Liver (tissue), 7 donors: ENCODE measurements at regions not wholly inside any gene's neighbourhood (a gene's known extent, or its start where the extent isn't known, plus 50 kb on each side); places are given as distances from the start of the nearest gene placed in this dataset.

Experiments used
- DNase-seq: peaks from one replicate; pipeline ENCODE4 v3.0.0-alpha.2; 2017; ENCODE audit warnings: low spot score
- H3K27ac ChIP-seq, 2 donors: one replicate each; pipeline ENCODE4 v1.7.0; 2013; ENCODE audit warnings: inconsistent platforms in 2 of 2, low read length in 2 of 2, control low read depth in 1 of 2, low read depth in 1 of 2, mild to moderate bottlenecking in 1 of 2
- H3K27me3 ChIP-seq, 4 donors: one replicate each; pipeline versions ENCODE4 v1.6.1 to v1.7.0; 2013; ENCODE audit warnings: low read length in 3 of 4, inconsistent platforms in 1 of 4, mild to moderate bottlenecking in 1 of 4, moderate library complexity in 1 of 4; ENCODE audit not compliant: control insufficient read depth in 4 of 4, insufficient read depth in 4 of 4
- H3K36me3 ChIP-seq, 4 donors: one replicate each; pipeline versions ENCODE4 v1.6.1 to v1.7.0; 2013; ENCODE audit warnings: low read length in 3 of 4, mild to moderate bottlenecking in 3 of 4, low read depth in 1 of 4, moderate library complexity in 1 of 4; ENCODE audit not compliant: control insufficient read depth in 4 of 4, insufficient read depth in 3 of 4
- H3K4me1 ChIP-seq, 4 donors: one replicate each; pipeline versions ENCODE4 v1.6.1 to v1.7.0; 2013; ENCODE audit warnings: low read length in 3 of 4, mild to moderate bottlenecking in 3 of 4, moderate library complexity in 1 of 4; ENCODE audit not compliant: control insufficient read depth in 4 of 4, insufficient read depth in 4 of 4
- H3K4me3 ChIP-seq, 3 donors: one replicate each; pipeline versions ENCODE4 v1.6.1 to v1.7.0; 2013; ENCODE audit warnings: low read length in 3 of 3, control low read depth in 1 of 3, low read depth in 1 of 3, mild to moderate bottlenecking in 1 of 3
- H3K9ac ChIP-seq, 2 donors: one replicate each; pipeline ENCODE4 v1.7.0; 2013; ENCODE audit warnings: low read length in 2 of 2, mild to moderate bottlenecking in 2 of 2, moderate library complexity in 2 of 2, control low read depth in 1 of 2, low read depth in 1 of 2
- H3K9me3 ChIP-seq, 4 donors: one replicate each; pipeline versions ENCODE4 v1.6.1 to v1.7.0; 2013; ENCODE audit warnings: low read length in 3 of 4; ENCODE audit not compliant: control insufficient read depth in 4 of 4
- ATF3 ChIP-seq: IDR thresholded peaks from 2 replicates; pipeline ENCODE4 v1.6.1; 2016; ENCODE audit warnings: antibody characterized with exemption
- EGR1 ChIP-seq, 2 donors: IDR thresholded peaks; 2 replicates each; pipeline ENCODE4 v1.6.1; 2016 to 2018; ENCODE audit warnings: antibody characterized with exemption in 2 of 2, low read depth in 2 of 2
- FOXA1 ChIP-seq: IDR thresholded peaks from 2 replicates; pipeline ENCODE4 v1.6.1; 2016; ENCODE audit warnings: antibody characterized with exemption
- FOXA2 ChIP-seq: IDR thresholded peaks from 2 replicates; pipeline ENCODE4 v1.6.1; 2016; ENCODE audit warnings: antibody characterized with exemption
- GABPA ChIP-seq, 2 donors: IDR thresholded peaks in 1 of 2; conservative IDR thresholded peaks in 1 of 2; 2 replicates each; pipeline ENCODE4 v1.6.1; 2016; ENCODE audit warnings: antibody characterized with exemption in 2 of 2, mild to moderate bottlenecking in 1 of 2, moderate library complexity in 1 of 2
- HNF4A ChIP-seq, 2 donors: conservative IDR thresholded peaks; 2 replicates each; pipeline ENCODE4 v1.6.1; 2016; ENCODE audit warnings: antibody characterized with exemption in 2 of 2, mild to moderate bottlenecking in 2 of 2
- HNF4G ChIP-seq: IDR thresholded peaks from 2 replicates; pipeline ENCODE4 v1.6.1; 2016; ENCODE audit warnings: antibody characterized with exemption
- JUND ChIP-seq, 2 donors: IDR thresholded peaks; 2 replicates each; pipeline ENCODE4 v1.6.1; 2016; ENCODE audit warnings: antibody characterized with exemption in 2 of 2
- NR2F2 ChIP-seq: IDR thresholded peaks from 2 replicates; pipeline ENCODE4 v1.6.1; 2016; ENCODE audit warnings: antibody characterized with exemption
- RAD21 ChIP-seq, 2 donors: IDR thresholded peaks; 2 replicates each; pipeline ENCODE4 v1.6.1; 2016; ENCODE audit warnings: antibody characterized with exemption in 2 of 2, mild to moderate bottlenecking in 2 of 2
- REST ChIP-seq: IDR thresholded peaks from 2 replicates; pipeline ENCODE4 v1.6.1; 2016; ENCODE audit warnings: antibody characterized with exemption, mild to moderate bottlenecking
- RXRA ChIP-seq, 2 donors: IDR thresholded peaks; 2 replicates each; pipeline ENCODE4 v1.6.1; 2017 to 2018; ENCODE audit warnings: antibody characterized with exemption in 2 of 2, mild to moderate bottlenecking in 1 of 2
- SP1 ChIP-seq: IDR thresholded peaks from 2 replicates; pipeline ENCODE4 v1.6.1; 2018; ENCODE audit warnings: antibody characterized with exemption, mild to moderate bottlenecking
- TAF1 ChIP-seq: conservative IDR thresholded peaks from 2 replicates; pipeline ENCODE4 v1.6.1; 2016; ENCODE audit warnings: antibody characterized with exemption, mild to moderate bottlenecking
- YY1 ChIP-seq: IDR thresholded peaks from 2 replicates; pipeline ENCODE4 v1.6.1; 2016; ENCODE audit warnings: antibody characterized with exemption, mild to moderate bottlenecking
- ZBTB33 ChIP-seq: IDR thresholded peaks from 2 replicates; pipeline ENCODE4 v1.6.1; 2016; ENCODE audit warnings: antibody characterized with exemption
- WGBS: extraction: QIAGEN DNeasy Blood & Tissue Kit; methylation state at CpG from one replicate; pipeline ENCODE4 v1.1.7; 2013; 5-methylcytosine and 5-hydroxymethylcytosine counted together
- donor health status: healthy.
- donor health status: healthy.
- donor health status: healthy.
- donor health status: healthy.

- 89% methylated on average over 3 of the region's 3 CpGs for WGBS
Observed at GRCh38 chr18:56381196-56381595, 257.2 kb downstream of the TXNL1 start.

GRCh38 chr18:56380685-56381084 is 257.7 kb downstream of the TXNL1 start:
- WGBS = 91% methylated on average over 8 of the region's 8 CpGs
- Histone ChIP-seq H3K9me3 (no peaks in the 10 kb centered on the region), H3K9ac (no peak overlapping the region), H3K27me3 (peaks cover 0 to under 1% (median 0%) of the 10 kb centered on the region in 4 donors), H3K36me3 (no peaks in the 10 kb centered on the region), H3K4me3 (no peak overlapping the region), H3K4me1 (peaks cover 0 to 1% (median 0%) of the 10 kb centered on the region in 4 donors), H3K27ac (no peak overlapping the region)
- no peak for DNase-seq
- no peak for TF ChIP-seq FOXA1

More at GRCh38 chr18:56381196-56381595, 257.2 kb downstream of the TXNL1 start:
- Histone ChIP-seq H3K27ac (no peak overlapping the region), H3K4me3 (no peak overlapping the region), H3K4me1 (peaks cover 0 to 1% (median 0%) of the 10 kb centered on the region in 4 donors), H3K36me3 (no peaks in the 10 kb centered on the region), H3K9me3 (no peaks in the 10 kb centered on the region), H3K27me3 (no peaks in the 10 kb centered on the region), H3K9ac (no peak overlapping the region)
- no peak for DNase-seq
- no peak for TF ChIP-seq ATF3
- TF ChIP-seq ZBTB33 = no peak
- TF ChIP-seq HNF4G = no peak
- TF ChIP-seq RAD21 (IDR thresholded peaks at IDR 0.05) = no peak
- TF ChIP-seq JUND (IDR thresholded peaks at IDR 0.05) = no peak
- no peak for TF ChIP-seq REST

GRCh38 chr18:56379256-56379655 is 259.1 kb downstream of the TXNL1 start:
- Histone ChIP-seq H3K27ac (no peak overlapping the region), H3K27me3 (peaks cover 0 to 3% (median 0%) of the 10 kb centered on the region in 4 donors), H3K9ac (no peak overlapping the region), H3K36me3 (no peaks in the 10 kb centered on the region), H3K9me3 (no peaks in the 10 kb centered on the region), H3K4me1 (no peaks in the 10 kb centered on the region), H3K4me3 (no peak overlapping the region)
- DNase-seq = no peak
- TF ChIP-seq SP1 (no peak), YY1 (no peak), TAF1 (no peak), EGR1 (IDR thresholded peaks at IDR 0.05; ENCODE audit: low read depth in 2 of 2) (no peak), NR2F2 (no peak), HNF4A (conservative IDR thresholded peaks at IDR 0.05) (no peak), RAD21 (IDR thresholded peaks at IDR 0.05) (no peak), FOXA2 (no peak), GABPA (IDR thresholded peaks at IDR 0.05 in 1 of 2, conservative IDR thresholded peaks at IDR 0.05 in 1 of 2) (no peak), REST (no peak), FOXA1 (no peak), ZBTB33 (no peak), HNF4G (no peak), ATF3 (no peak), RXRA (IDR thresholded peaks at IDR 0.05) (no peak)
- WGBS = 92% methylated on average over 6 of the region's 6 CpGs
